HUES64 (cell line): ENCODE measurements at regions not wholly inside any gene's neighbourhood (a gene's known extent, or its start where the extent isn't known, plus 50 kb on each side); places are given as distances from the start of the nearest gene placed in this dataset.

Experiments used
- H3K27ac ChIP-seq: 2 replicates; pipeline ENCODE4 v1.7.0; 2013; ENCODE audit warnings: low read depth, low read length, inconsistent platforms
- H3K27me3 ChIP-seq: 2 replicates; pipeline ENCODE4 v1.6.1; 2013; ENCODE audit warnings: mild to moderate bottlenecking, low read length; ENCODE audit not compliant: insufficient read depth
- H3K36me3 ChIP-seq: 2 replicates; pipeline ENCODE4 v1.6.1; 2013; ENCODE audit warnings: mild to moderate bottlenecking, low read length; ENCODE audit not compliant: insufficient read depth
- H3K4me1 ChIP-seq: 2 replicates; pipeline ENCODE4 v1.6.1; 2013; ENCODE audit warnings: mild to moderate bottlenecking, low read length, moderate library complexity; ENCODE audit not compliant: insufficient read depth
- H3K4me3 ChIP-seq: 2 replicates; pipeline ENCODE4 v1.5.1; 2013; ENCODE audit warnings: mild to moderate bottlenecking, low read length, moderate library complexity
- H3K9ac ChIP-seq: 2 replicates; pipeline ENCODE4 v1.6.1; 2013; ENCODE audit warnings: mild to moderate bottlenecking, low read depth, low read length
- H3K9me3 ChIP-seq: 2 replicates; pipeline ENCODE4 v1.6.1; 2013; ENCODE audit warnings: low read depth, low read length; ENCODE audit not compliant: insufficient read depth
- WGBS: fragments of 150-250, 120-280 bp; methylation state at CpG from one replicate; pipeline ENCODE4 v1.1.7; 2013; ENCODE audit warnings: missing lambda C conversion rate; 5-methylcytosine and 5-hydroxymethylcytosine counted together

- Histone ChIP-seq H3K9me3 (no peaks in the 10 kb centered on the region), H3K36me3 (no peaks in the 10 kb centered on the region), H3K9ac (no peak overlapping the region), H3K27me3 (peaks cover 45% of the 10 kb centered on the region), H3K27ac (no peak overlapping the region), H3K4me1 (no peaks in the 10 kb centered on the region), H3K4me3 (no peak overlapping the region)
- WGBS, result 84% methylated on average over 1 of the region's 1 CpG
Measured at GRCh38 chr11:43545610-43546009, 134.9 kb upstream of the HSD17B12 start.

GRCh38 chr11:43546561-43547429, 133.7 kb upstream of the HSD17B12 start:
- peak overlapping the region; percentile 49 for H3K4me3 ChIP-seq
- H3K9ac ChIP-seq, result no peak overlapping the region
- no peaks in the 10 kb centered on the region for H3K36me3 ChIP-seq
- peaks cover 51% of the 10 kb centered on the region for H3K27me3 ChIP-seq
- H3K9me3 ChIP-seq, result no peaks in the 10 kb centered on the region
- H3K4me1 ChIP-seq, result no peaks in the 10 kb centered on the region
- no peak overlapping the region for H3K27ac ChIP-seq
- 69% methylated on average over 27 of the region's 27 CpGs for WGBS

GRCh38 chr11:43547430-43547831, 133.1 kb upstream of the HSD17B12 start:
- peak overlapping the region; percentile 49 for H3K4me3 ChIP-seq
- no peaks in the 10 kb centered on the region for H3K36me3 ChIP-seq
- H3K9ac ChIP-seq, result no peak overlapping the region
- H3K4me1 ChIP-seq, result no peaks in the 10 kb centered on the region
- peaks cover 51% of the 10 kb centered on the region for H3K27me3 ChIP-seq
- no peaks in the 10 kb centered on the region for H3K9me3 ChIP-seq
- WGBS, result 16% methylated on average over 27 of the region's 33 CpGs
- H3K27ac ChIP-seq, result no peak overlapping the region

DNA sequence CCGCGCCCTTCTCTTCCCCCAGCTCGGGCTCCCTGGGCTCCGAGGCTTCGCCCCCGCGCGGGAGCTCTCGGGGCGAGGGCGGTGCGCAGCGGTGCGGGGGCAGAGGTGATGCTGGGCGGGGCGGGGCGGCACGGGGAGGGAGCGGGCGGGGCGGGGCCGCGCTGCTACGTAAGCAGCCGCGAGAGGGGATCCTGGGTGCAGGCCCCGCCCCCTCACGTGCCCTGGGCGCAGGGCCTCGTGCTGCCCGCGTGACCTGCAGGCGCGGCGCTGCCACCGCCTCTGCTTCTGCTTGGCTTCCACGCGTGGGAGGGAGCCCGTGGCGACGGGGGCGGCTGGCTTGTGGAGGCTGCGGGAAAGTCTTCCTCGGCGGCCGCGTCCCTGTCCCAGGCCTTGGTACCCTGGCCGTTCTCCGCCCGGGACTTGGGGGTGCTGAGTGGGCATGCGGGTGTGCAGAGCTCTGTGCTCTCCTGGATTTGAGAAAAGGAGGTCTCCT, 132.6 kb upstream of the HSD17B12 start:
- Histone ChIP-seq H3K4me3 (no peak overlapping the region), H3K27ac (no peak overlapping the region), H3K27me3 (peaks cover 51% of the 10 kb centered on the region), H3K4me1 (no peaks in the 10 kb centered on the region), H3K9ac (no peak overlapping the region), H3K9me3 (no peaks in the 10 kb centered on the region), H3K36me3 (no peaks in the 10 kb centered on the region)
- 28% methylated on average over 51 of the region's 51 CpGs for WGBS

GRCh38 chr11:43548916-43549315, 131.6 kb upstream of the HSD17B12 start:
- WGBS, result 95% methylated on average over 3 of the region's 4 CpGs
- H3K9ac ChIP-seq, result no peak overlapping the region
- H3K27me3 ChIP-seq, result peaks cover 51% of the 10 kb centered on the region

DNA sequence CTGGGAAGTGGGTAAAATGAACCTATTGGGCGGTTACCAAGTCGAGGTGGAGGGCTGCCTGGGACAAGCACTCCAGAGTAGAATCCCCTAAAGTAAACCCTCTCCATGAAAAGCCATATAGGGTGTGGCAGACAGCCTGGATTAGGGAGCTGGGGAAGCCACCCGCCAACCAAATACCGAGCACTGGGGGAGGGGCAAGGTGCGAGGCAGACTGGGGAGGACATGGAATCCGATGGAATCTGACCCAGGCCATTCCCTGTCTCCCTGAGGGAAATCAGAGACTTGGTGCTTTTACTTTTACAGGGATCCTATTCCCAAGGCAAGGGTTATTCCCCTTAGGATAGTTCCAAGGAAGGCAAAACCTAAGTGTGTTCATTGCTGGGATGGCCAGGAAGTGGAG, 130.9 kb upstream of the HSD17B12 start:
- H3K27me3 ChIP-seq, result peaks cover 51% of the 10 kb centered on the region

More at GRCh38 chr11:43548916-43549315, 131.6 kb upstream of the HSD17B12 start:
- no peaks in the 10 kb centered on the region for H3K4me1 ChIP-seq
- no peak overlapping the region for H3K27ac ChIP-seq
- no peaks in the 10 kb centered on the region for H3K9me3 ChIP-seq
- no peaks in the 10 kb centered on the region for H3K36me3 ChIP-seq
- H3K4me3 ChIP-seq, result no peak overlapping the region

GRCh38 chr11:43550714-43551113, 129.8 kb upstream of the HSD17B12 start:
- Histone ChIP-seq H3K27me3 (peaks cover 47% of the 10 kb centered on the region), H3K36me3 (no peaks in the 10 kb centered on the region)
- 96% methylated on average over 4 of the region's 4 CpGs for WGBS

More for the DNA sequence above, 130.9 kb upstream of the HSD17B12 start:
- Histone ChIP-seq H3K9ac (no peak overlapping the region), H3K4me3 (no peak overlapping the region), H3K4me1 (0 out of 2 replicates have a peak, but pooled peaks cover 5% of the 10 kb centered on the region), H3K27ac (no peak overlapping the region), H3K9me3 (no peaks in the 10 kb centered on the region), H3K36me3 (no peaks in the 10 kb centered on the region)
- 79% methylated on average over 6 of the region's 6 CpGs for WGBS

DNA sequence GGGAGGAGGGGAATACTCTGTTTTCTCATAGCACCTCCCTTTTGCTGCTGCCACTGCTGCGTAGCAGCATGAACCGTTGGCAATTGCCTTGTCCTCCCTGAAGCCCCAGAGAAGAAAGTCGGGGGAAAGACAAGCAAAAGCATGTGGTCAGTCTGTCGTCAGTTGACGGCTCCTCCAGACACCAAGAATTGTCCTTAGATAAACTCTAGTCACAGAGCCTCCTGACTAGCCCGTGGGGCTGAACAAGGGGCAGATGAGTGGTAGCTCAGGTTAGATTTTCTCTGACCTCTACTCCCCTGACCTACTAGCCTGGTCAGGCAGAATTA, 126.4 kb upstream of the HSD17B12 start:
- H3K9ac ChIP-seq, result no peak overlapping the region
- no peak overlapping the region for H3K4me3 ChIP-seq
- H3K4me1 ChIP-seq, result peaks cover 37% of the 10 kb centered on the region
- H3K27ac ChIP-seq, result no peak overlapping the region
- 66% methylated on average over 6 of the region's 6 CpGs for WGBS
- H3K27me3 ChIP-seq, result peaks cover 39% of the 10 kb centered on the region
- no peaks in the 10 kb centered on the region for H3K36me3 ChIP-seq
- H3K9me3 ChIP-seq, result no peaks in the 10 kb centered on the region

More at GRCh38 chr11:43550714-43551113, 129.8 kb upstream of the HSD17B12 start:
- Histone ChIP-seq H3K27ac (no peak overlapping the region), H3K9me3 (no peaks in the 10 kb centered on the region), H3K4me3 (no peak overlapping the region), H3K9ac (no peak overlapping the region), H3K4me1 (peaks cover 9% of the 10 kb centered on the region; the same call in 1 of the 2 replicates)

DNA sequence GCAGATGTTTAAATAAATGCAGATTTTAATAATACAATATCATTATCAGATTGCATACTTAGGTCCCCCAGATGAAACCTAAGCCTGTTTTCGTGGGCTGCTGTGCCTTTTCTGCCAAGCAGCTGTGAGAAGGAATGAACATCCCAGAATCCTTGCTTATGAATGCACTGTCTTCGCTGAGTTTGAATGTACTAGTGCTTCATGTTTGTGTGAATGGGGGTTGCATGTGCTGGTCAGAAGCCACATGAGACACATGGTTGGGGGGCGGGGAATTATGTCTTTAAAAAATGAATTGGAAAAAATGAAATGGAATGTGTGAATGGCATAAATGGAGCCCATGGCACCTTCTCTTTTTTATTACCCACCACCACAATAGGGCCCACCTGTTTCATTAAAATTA, 125.4 kb upstream of the HSD17B12 start:
- Histone ChIP-seq H3K4me1 (peaks cover 40% of the 10 kb centered on the region), H3K36me3 (no peaks in the 10 kb centered on the region), H3K9me3 (no peaks in the 10 kb centered on the region), H3K9ac (no peak overlapping the region), H3K4me3 (no peak overlapping the region), H3K27me3 (peaks cover 39% of the 10 kb centered on the region), H3K27ac (no peak overlapping the region)
- WGBS, result 52% methylated on average over 3 of the region's 3 CpGs

DNA sequence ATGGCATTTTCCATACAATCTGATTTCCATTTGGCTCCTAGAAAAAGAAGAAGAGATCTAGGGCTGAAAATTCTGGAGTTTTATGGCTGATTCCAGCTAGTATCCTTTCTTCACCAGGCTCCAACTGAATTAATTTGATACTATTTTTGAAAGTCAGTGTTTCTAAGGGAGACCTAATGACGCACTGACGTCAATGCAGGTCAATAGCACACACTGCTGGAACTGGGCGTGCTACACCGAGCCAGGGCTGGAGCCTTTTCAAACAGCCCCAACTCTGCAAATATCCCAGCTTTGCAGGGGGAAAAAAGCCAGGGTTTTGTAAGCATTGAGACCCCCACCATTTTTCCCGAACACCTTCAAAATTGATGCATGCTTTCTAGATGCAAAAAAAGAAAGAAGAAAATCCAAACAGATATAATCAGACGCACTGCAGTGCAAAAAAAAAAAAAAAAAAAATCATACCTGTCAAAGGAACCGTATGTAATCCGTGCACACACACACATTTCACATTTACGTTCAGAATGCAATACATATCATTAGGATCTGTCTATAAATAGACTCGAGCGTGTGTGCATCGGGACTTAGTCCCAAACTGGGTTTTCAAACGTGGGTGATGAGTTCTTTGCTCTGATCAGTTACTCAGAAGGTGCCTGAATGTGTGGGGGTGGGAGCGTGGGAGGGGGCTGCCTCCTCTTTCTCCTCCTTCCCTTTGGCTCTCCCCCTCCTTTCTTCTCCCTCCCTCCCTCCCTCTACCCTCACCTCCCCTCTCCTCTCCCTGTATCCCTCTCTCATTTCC, 124.5 kb upstream of the HSD17B12 start:
- H3K4me1 ChIP-seq, result peaks cover 40% of the 10 kb centered on the region
- no peaks in the 10 kb centered on the region for H3K36me3 ChIP-seq
- no peak overlapping the region for H3K9ac ChIP-seq
- WGBS, result 43% methylated on average over 13 of the region's 14 CpGs
- H3K27me3 ChIP-seq, result peaks cover 33% of the 10 kb centered on the region
- H3K9me3 ChIP-seq, result no peaks in the 10 kb centered on the region
- H3K4me3 ChIP-seq, result no peak overlapping the region
- H3K27ac ChIP-seq, result no peak overlapping the region
